ENCODE measurements at regions not wholly inside any gene's neighbourhood (a gene's known extent, or its start where the extent isn't known, plus 50 kb on each side); places are given as distances from the start of the nearest gene placed in this dataset.

- no peak overlapping the region for H3K27ac ChIP-seq
- TF ChIP-seq, protein P1, sequence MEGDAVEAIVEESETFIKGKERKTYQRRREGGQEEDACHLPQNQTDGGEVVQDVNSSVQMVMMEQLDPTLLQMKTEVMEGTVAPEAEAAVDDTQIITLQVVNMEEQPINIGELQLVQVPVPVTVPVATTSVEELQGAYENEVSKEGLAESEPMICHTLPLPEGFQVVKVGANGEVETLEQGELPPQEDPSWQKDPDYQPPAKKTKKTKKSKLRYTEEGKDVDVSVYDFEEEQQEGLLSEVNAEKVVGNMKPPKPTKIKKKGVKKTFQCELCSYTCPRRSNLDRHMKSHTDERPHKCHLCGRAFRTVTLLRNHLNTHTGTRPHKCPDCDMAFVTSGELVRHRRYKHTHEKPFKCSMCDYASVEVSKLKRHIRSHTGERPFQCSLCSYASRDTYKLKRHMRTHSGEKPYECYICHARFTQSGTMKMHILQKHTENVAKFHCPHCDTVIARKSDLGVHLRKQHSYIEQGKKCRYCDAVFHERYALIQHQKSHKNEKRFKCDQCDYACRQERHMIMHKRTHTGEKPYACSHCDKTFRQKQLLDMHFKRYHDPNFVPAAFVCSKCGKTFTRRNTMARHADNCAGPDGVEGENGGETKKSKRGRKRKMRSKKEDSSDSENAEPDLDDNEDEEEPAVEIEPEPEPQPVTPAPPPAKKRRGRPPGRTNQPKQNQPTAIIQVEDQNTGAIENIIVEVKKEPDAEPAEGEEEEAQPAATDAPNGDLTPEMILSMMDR (IDR thresholded peaks at IDR 0.05): no peak
- no peak for TF ChIP-seq ZFX (IDR thresholded peaks at IDR 0.05; ENCODE audit: borderline replicate concordance)
Observed at GRCh38 chr5:92419261-92419660, 1036.1 kb upstream of the ARRDC3 start.

DNA sequence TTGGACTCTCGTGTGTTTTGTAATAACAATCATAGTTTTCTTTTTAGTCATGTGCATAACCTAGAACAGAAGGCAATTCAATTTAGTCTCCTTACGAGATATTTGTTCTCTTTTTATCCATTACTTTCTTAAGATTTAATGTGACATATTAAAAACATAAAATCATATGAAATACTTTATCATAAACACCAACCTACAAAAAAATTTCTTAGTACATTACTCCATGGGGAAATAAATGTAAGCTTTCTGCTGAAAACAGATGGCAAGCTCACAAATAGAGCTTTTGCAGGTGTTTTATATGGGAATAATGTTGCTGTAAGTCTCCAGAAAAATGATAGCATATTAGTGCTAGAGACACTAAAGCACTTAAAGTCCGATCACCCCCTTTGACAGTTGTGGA, 1035.2 kb upstream of the ARRDC3 start:
- TF ChIP-seq, protein P1 (IDR thresholded peaks at IDR 0.05): no peak
- TF ChIP-seq ZFX (IDR thresholded peaks at IDR 0.05; ENCODE audit: borderline replicate concordance): no peak
- H3K27ac ChIP-seq: no peak overlapping the region

DNA sequence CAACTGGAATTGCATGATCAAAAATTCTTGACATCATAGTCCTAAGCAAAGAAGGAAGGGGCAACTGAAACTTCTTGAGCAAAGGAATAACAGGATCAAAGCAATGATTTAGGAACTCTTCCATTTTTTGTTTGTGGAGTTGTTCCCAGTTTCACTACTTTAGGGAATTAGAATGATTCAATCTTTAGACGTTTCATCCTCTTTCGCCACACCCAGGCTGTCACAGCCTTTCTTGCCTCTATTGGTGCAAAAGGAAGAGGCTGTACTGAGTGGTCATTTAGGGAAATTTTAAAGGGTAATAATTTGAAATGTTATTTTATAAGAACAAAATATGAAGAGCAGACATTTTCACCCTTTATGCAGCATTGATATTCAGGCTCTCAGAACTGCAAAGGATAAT, 1026.0 kb upstream of the ARRDC3 start:
- H3K27ac ChIP-seq: no peak overlapping the region

DNA sequence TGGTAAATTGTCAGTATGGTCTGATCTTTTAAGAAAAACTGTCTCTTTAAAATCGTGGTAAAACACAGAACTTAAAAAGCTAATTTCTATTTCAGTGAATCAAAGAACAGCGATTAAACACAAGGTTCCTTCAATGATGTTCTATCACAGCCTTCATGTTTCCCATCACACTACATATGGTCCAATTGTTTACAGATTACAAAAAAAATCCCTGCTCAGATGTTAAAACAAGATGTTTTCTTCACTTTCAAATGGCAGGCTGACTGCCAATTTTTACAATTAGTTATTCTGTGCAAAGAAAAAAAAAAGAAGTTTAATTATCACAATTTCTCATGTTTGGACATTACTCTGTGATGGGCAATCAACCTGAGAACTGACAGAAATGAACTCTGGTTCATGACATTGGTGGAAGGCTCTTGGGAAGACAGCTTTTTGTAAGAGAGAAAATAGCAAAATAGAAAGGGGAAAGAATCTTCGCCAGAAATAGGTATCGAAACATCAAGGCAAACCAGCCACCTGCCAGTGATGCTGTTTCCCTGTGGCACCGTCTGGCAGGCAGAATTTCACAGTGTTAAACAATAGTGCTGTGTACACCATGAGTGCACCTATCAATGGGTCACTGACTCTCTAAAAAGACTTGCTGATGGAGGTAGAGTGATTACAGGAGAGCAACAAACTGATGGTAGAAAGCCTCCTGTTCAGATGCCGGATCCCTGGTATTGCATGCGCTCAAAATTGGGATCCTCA, 1020.0 kb upstream of the ARRDC3 start:
- no peak for TF ChIP-seq ZFX (IDR thresholded peaks at IDR 0.05; ENCODE audit: borderline replicate concordance)
- TF ChIP-seq, protein P1 (IDR thresholded peaks at IDR 0.05): no peak
- no peak overlapping the region for H3K27ac ChIP-seq

More for the DNA sequence above, 1026.0 kb upstream of the ARRDC3 start:
- TF ChIP-seq, protein P1 (IDR thresholded peaks at IDR 0.05): no peak
- TF ChIP-seq ZFX (IDR thresholded peaks at IDR 0.05; ENCODE audit: borderline replicate concordance): no peak

DNA sequence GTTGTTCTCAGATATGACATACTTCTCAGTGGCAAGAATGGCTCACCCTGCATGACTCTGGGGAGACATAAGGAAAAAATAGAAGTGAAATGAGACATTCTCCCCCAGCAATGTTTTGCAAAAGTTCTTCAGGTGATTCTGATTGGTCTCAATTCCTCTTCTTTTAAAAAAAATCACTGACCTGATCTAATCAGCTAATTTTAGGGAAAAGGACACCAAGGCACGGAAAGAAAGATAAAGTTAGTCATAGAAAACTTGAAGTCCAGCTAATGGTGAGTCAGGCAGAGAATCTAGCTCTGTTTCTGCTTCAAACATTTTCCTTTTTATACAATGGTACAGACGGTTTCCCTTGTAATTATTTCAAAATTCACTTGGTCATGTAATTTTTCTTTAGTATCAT, 1018.9 kb upstream of the ARRDC3 start:
- no peak for TF ChIP-seq ZFX (IDR thresholded peaks at IDR 0.05; ENCODE audit: borderline replicate concordance)
- TF ChIP-seq, protein P1 (IDR thresholded peaks at IDR 0.05): no peak
- no peak overlapping the region for H3K27ac ChIP-seq

GRCh38 chr5:92401492-92401891, 1018.4 kb upstream of the ARRDC3 start:
- TF ChIP-seq ZFX (IDR thresholded peaks at IDR 0.05; ENCODE audit: borderline replicate concordance): no peak
- TF ChIP-seq, protein P1 (IDR thresholded peaks at IDR 0.05): no peak
- H3K27ac ChIP-seq: no peak overlapping the region

- TF ChIP-seq, protein P1 (IDR thresholded peaks at IDR 0.05): no peak
- TF ChIP-seq ZFX (IDR thresholded peaks at IDR 0.05; ENCODE audit: borderline replicate concordance): no peak
Observed at GRCh38 chr5:92394936-92395335, 1011.8 kb upstream of the ARRDC3 start.

More at GRCh38 chr5:92394936-92395335, 1011.8 kb upstream of the ARRDC3 start:
- no peak overlapping the region for H3K27ac ChIP-seq
